Breast epithelium (tissue), 4 donors: ENCODE measurements at regions not wholly inside any gene's neighbourhood (a gene's known extent, or its start where the extent isn't known, plus 50 kb on each side); places are given as distances from the start of the nearest gene placed in this dataset.

Experiments used
- DNase-seq, 2 donors: peaks; one replicate each; pipeline ENCODE4 v3.0.0-alpha.2; 2019; ENCODE audit warnings: low spot score in 2 of 2
- H3K27ac ChIP-seq, 2 donors: fragments of 200-600 bp; sonication (generic) in 1 of 2; one replicate each; pipeline ENCODE4 v1.5.1; 2016 to 2019; ENCODE audit warnings: mild to moderate bottlenecking in 1 of 2
- H3K27me3 ChIP-seq, 2 donors: fragments of 200-600 bp; sonication (generic) in 1 of 2; one replicate each; pipeline versions ENCODE4 v1.5.1 to v1.6.0; 2017 to 2019; ENCODE audit warnings: control low read depth in 1 of 2, mild to moderate bottlenecking in 1 of 2
- H3K36me3 ChIP-seq: fragments of 200-600 bp; one replicate; pipeline ENCODE4 v1.5.1; 2019
- H3K4me1 ChIP-seq, 2 donors: fragments of 200-600 bp; sonication (generic); one replicate each; pipeline ENCODE4 v1.5.1; 2016 to 2019; ENCODE audit warnings: control low read depth in 1 of 2
- H3K4me3 ChIP-seq, 3 donors: fragments of 200-600 bp; sonication (generic); 1 replicate in 2 of 3; 2 replicates in 1 of 3; pipeline ENCODE4 v1.5.1; 2016 to 2019; ENCODE audit warnings: mild to moderate bottlenecking in 3 of 3, moderate library complexity in 2 of 3
- H3K9me3 ChIP-seq, 2 donors: fragments of 200-600 bp; sonication (generic) in 1 of 2; one replicate each; pipeline ENCODE4 v1.5.1; 2016 to 2019; ENCODE audit warnings: control low read depth in 1 of 2
- POLR2A ChIP-seq: fragments of 450-650 bp; IDR thresholded peaks from one replicate; pipeline ENCODE4 v1.6.1; 2016; ENCODE audit warnings: antibody characterized with exemption, mild to moderate bottlenecking, moderate library complexity
- POLR2AphosphoS5 ChIP-seq, 3 donors: sonication (generic); formaldehyde crosslinking; IDR thresholded peaks; one replicate each; pipeline ENCODE4 v1.6.1; 2017; ENCODE audit warnings: antibody characterized with exemption in 3 of 3
- intact Hi-C: fragments of 100-400 bp; cut with DNase I; formaldehyde crosslinking; loops from one replicate; pipeline ENCODE4 v1.15.1; 2023; ENCODE audit warnings: low total_unique reads
- TF ChIP-seq, protein P1 (sequence below), 3 donors: fragments of 450-650 bp; IDR thresholded peaks; one replicate each; pipeline ENCODE4 v1.5.1; 2016 to 2017; ENCODE audit warnings: antibody characterized with exemption in 3 of 3, mild to moderate bottlenecking in 3 of 3, moderate library complexity in 3 of 3

- TF ChIP-seq, protein P1, sequence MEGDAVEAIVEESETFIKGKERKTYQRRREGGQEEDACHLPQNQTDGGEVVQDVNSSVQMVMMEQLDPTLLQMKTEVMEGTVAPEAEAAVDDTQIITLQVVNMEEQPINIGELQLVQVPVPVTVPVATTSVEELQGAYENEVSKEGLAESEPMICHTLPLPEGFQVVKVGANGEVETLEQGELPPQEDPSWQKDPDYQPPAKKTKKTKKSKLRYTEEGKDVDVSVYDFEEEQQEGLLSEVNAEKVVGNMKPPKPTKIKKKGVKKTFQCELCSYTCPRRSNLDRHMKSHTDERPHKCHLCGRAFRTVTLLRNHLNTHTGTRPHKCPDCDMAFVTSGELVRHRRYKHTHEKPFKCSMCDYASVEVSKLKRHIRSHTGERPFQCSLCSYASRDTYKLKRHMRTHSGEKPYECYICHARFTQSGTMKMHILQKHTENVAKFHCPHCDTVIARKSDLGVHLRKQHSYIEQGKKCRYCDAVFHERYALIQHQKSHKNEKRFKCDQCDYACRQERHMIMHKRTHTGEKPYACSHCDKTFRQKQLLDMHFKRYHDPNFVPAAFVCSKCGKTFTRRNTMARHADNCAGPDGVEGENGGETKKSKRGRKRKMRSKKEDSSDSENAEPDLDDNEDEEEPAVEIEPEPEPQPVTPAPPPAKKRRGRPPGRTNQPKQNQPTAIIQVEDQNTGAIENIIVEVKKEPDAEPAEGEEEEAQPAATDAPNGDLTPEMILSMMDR (IDR thresholded peaks at IDR 0.05): no peak
- no peak for TF ChIP-seq POLR2AphosphoS5 (IDR thresholded peaks at IDR 0.05)
- no peak for TF ChIP-seq POLR2A
- Histone ChIP-seq H3K4me3 (no peak overlapping the region), H3K27me3 (no peaks in the 10 kb centered on the region), H3K9me3 (peaks cover 4 to 5% of the 10 kb centered on the region in 2 donors), H3K36me3 (no peaks in the 10 kb centered on the region), H3K4me1 (no peaks in the 10 kb centered on the region), H3K27ac (no peak overlapping the region)
- DNase-seq: no peak
- intact Hi-C loops: no loop called here
Observed at GRCh38 chr14:82422230-82422629, 888.6 kb upstream of the SEL1L start.

DNA sequence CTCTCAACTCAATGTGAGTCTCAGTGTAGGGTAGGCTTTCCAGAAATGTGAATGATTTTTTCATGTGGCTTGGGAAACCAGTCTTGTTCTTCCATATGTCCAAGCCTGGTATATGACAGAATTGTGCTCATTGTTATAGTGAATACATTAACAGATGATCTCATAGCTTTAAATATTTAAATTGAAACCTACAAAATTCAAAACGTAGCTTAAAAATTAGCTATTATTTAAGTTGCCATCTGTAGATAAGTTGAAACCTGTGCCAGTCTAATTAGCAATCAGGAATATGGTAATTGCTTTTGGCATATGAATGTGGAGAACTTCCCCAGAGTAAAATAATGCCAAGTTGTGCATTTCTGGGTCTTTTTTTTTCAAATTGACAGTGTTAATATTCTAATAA is 891.6 kb upstream of the SEL1L start:
- no peaks in the 10 kb centered on the region for H3K36me3 ChIP-seq
- no peaks in the 10 kb centered on the region for H3K4me1 ChIP-seq
- no peak for DNase-seq
- H3K27ac ChIP-seq: no peak overlapping the region
- TF ChIP-seq, protein P1 (IDR thresholded peaks at IDR 0.05): no peak
- TF ChIP-seq POLR2AphosphoS5 (IDR thresholded peaks at IDR 0.05): no peak
- no peak for TF ChIP-seq POLR2A
- H3K9me3 ChIP-seq: peaks cover 0 to 4% of the 10 kb centered on the region in 2 donors
- no peaks in the 10 kb centered on the region for H3K27me3 ChIP-seq
- H3K4me3 ChIP-seq: no peak overlapping the region
- intact Hi-C loops: no loop called here

DNA sequence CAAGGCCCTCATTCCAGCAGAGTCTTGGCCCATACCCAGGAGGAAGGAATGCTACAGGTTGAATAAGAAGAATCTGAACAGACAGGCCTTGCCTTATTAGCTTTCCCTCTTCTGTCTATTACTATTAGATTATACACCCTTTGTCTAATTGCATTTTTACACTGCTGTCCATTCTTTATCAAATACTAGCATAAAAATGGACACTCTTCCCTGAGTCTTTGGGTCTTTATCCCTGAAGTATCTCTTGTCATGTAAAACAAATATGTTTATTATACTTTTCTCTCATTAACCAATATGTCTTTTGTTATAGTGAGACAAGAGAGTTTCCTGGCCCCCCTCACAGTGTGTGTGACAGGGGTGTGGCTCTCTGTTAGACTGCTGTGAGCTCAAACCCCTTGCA is 897.4 kb upstream of the SEL1L start:
- intact Hi-C loops: no loop called here

DNA sequence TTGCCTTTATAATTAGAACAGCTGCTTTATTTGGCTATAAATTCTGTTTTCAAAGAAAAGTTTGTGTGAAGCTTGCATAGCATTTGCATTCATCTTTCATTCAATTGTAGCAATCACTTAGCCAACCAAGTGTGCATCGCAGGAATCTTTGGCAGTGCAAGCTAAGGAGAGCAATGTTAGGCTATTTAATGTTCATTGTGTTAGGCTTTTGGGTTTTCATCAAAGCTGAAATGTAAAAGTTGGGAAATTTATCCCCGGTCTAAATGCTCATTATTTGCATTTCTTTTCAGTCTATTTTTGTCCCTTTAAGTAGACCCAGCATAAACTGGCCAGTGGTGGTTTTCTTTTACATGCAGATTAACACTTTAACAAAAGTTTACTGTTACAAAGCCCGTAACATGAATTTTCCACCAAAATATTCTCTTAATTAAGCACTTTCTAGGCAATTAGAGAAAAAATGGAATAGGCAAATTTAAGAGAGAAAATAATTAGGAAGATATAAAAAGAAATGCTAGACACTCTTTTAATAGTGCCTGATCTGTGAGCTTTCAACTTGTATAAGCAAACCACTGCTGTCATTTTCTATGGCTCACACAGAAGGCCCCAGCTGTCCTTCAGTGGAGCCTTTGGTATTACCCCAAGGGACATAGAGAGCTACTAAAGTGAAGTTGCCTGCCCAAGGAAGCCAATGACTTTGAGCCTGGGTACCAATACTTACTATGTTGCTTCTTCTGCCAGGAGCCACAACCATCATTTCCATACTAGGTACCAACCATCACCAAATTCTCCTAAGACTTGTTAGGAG is 898.9 kb upstream of the SEL1L start:
- DNase-seq: no peak
- intact Hi-C loops: no loop called here
- H3K27me3 ChIP-seq: no peaks in the 10 kb centered on the region
- no peaks in the 10 kb centered on the region for H3K4me1 ChIP-seq
- no peak overlapping the region for H3K27ac ChIP-seq
- no peak for TF ChIP-seq POLR2AphosphoS5 (IDR thresholded peaks at IDR 0.05)
- TF ChIP-seq POLR2A: no peak
- TF ChIP-seq, protein P1 (IDR thresholded peaks at IDR 0.05): no peak
- H3K4me3 ChIP-seq: no peak overlapping the region
- H3K9me3 ChIP-seq: peaks cover 0 to 4% of the 10 kb centered on the region in 2 donors
- no peaks in the 10 kb centered on the region for H3K36me3 ChIP-seq

More for the DNA sequence above, 897.4 kb upstream of the SEL1L start:
- no peak overlapping the region for H3K4me3 ChIP-seq
- TF ChIP-seq, protein P1 (IDR thresholded peaks at IDR 0.05): no peak
- no peak for TF ChIP-seq POLR2A
- no peak for DNase-seq
- H3K36me3 ChIP-seq: no peaks in the 10 kb centered on the region
- H3K4me1 ChIP-seq: no peaks in the 10 kb centered on the region
- peaks cover 0 to 4% of the 10 kb centered on the region in 2 donors for H3K9me3 ChIP-seq
- no peak overlapping the region for H3K27ac ChIP-seq
- no peaks in the 10 kb centered on the region for H3K27me3 ChIP-seq

- H3K4me3 ChIP-seq: no peak overlapping the region
- no peak for TF ChIP-seq POLR2A
- no peak for TF ChIP-seq POLR2AphosphoS5 (IDR thresholded peaks at IDR 0.05)
- TF ChIP-seq, protein P1 (IDR thresholded peaks at IDR 0.05): no peak
- DNase-seq: no peak
- H3K36me3 ChIP-seq: no peaks in the 10 kb centered on the region
- no peak overlapping the region for H3K27ac ChIP-seq
- no peaks in the 10 kb centered on the region for H3K9me3 ChIP-seq
- H3K4me1 ChIP-seq: no peaks in the 10 kb centered on the region
- H3K27me3 ChIP-seq: no peaks in the 10 kb centered on the region
- intact Hi-C loops: loop anchor here (5.0 kb wide), 1 partner anchor 389 kb away; no protein-coding TSS in a partner anchor
Observed at GRCh38 chr14:82438436-82438835, 904.8 kb upstream of the SEL1L start.
